Stimulated activated naive CD8-positive, alpha-beta T cell treated with anti-CD3 and anti-CD28 coated beads, Interleukin-15, Interleukin-2, amounts not matched to agents 100 U/mL and 50 U/mL, for 24 hours (primary cell): ENCODE measurements at regions not wholly inside any gene's neighbourhood (a gene's known extent, or its start where the extent isn't known, plus 50 kb on each side); places are given as distances from the start of the nearest gene placed in this dataset.

Source experiments
- ATAC-seq: fragments of 150-1000 bp; cut with Tn5 transposase; one replicate; pipeline ENCODE4 v1.10.0; 2021
- DNase-seq: peaks from one replicate; pipeline ENCODE4 v3.0.0; 2021

DNA sequence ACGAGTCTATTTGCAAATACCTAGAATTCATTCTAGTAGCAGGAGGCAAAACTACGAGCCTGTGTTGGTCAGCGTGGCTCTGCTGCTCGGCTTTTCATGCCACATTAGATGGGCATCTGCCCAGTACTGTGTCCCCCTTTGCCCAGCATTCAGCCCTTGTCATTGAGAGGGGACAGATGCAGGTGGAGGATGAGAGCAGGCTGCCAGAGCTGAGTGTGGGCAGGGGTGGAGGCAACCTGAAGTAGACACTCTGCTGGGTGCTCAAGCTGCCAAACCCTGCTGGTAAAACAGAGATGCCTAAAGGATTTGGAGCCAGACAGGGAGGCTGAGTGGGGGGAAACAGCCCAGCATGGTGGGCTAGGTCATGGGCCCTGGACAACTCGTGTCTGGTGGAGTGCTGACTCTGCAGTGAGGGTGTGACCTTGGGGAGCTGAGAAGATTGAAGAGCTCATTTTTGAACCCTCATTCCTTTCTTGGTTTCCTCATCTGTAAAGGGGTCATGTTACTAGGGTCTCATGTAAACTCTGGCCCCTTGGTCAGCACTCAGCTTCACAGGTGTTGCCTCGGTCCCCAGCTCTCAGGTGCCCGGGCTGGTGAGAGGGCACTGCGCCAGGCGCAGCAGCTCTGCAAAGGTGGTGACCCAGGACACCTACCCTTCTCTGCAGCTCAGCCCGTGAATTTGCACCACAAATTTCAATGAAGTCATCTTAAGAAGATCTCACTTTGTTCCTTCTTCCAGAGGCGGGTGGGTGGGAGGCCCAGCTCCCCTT lies 64.2 kb upstream of the BHLHE23 start:
- no peak for ATAC-seq
- no peak for DNase-seq

- DNase-seq (no peak), ATAC-seq (no peak)
These were observed 63.5 kb upstream of the BHLHE23 start for GRCh38 chr20:63070301-63070625.

GRCh38 chr20:63068711-63069367 lies 62.1 kb upstream of the BHLHE23 start:
- ATAC-seq = no peak
- DNase-seq = no peak

GRCh38 chr20:63067721-63068560 lies 61.2 kb upstream of the BHLHE23 start:
- DNase-seq = no peak
- ATAC-seq = no peak

DNA sequence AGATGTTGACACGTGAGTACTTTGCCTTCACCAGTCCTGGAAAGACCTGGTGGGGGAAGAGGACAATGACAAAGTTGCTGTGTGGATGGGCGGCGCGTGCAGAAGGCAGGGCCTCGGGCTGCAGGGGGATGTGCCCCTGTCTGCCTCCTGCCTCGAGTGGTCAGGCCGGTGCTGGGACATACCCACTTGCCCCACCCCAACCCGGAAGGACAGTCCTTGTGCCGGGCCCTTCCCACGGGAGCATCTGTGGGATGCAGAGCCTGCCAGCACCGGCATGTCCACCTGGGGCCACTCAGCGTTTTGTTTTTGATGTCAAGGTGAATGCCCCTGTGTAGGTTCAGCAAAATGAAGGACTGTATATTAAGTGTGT lies 60.5 kb upstream of the BHLHE23 start:
- no peak for ATAC-seq
- DNase-seq = no peak

DNA sequence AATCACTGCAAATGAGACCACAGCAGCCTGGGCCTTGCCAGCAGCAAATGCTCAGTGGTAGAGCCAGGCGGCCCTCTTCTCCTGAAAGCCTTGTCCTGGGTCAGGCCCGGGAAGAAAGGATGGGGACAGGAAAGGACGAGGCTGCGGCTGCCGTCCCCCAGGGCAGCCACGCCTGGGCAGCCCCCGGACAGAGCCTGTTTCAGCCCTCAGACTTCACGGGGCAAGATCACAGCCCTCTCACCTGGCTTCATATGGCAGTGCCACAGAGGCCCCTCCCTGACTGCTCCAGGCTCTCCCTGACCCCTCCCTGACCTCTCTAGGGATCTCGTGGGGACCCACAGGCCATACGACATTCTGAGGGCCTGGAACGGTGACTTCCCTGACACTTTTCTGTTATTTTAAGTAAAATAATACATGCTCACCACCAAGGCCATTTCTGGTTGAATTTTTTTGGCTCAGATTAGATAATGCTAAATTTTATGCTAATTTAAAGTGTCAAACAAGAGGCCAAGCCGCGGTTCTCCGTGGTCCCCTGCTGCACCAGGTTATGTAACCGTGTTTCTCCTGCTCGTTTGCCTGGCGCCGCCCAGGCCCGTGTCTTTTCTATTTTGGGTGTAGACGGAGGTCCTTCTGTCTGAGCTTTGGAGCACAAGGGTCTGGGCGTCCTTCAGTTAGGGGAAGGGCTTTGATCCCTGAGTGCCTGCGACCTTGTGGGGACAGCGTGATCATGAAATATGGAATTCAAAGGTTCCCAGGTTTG lies 59.9 kb upstream of the BHLHE23 start:
- ATAC-seq (no peak), DNase-seq (no peak)

- ATAC-seq (no peak), DNase-seq (no peak)
These were observed 59.1 kb upstream of the BHLHE23 start for GRCh38 chr20:63065911-63066310.

GRCh38 chr20:63064745-63065711 lies 58.3 kb upstream of the BHLHE23 start:
- DNase-seq (no peak), ATAC-seq (no peak)

GRCh38 chr20:63064310-63064709 lies 57.5 kb upstream of the BHLHE23 start:
- ATAC-seq = no peak
- DNase-seq = no peak

DNA sequence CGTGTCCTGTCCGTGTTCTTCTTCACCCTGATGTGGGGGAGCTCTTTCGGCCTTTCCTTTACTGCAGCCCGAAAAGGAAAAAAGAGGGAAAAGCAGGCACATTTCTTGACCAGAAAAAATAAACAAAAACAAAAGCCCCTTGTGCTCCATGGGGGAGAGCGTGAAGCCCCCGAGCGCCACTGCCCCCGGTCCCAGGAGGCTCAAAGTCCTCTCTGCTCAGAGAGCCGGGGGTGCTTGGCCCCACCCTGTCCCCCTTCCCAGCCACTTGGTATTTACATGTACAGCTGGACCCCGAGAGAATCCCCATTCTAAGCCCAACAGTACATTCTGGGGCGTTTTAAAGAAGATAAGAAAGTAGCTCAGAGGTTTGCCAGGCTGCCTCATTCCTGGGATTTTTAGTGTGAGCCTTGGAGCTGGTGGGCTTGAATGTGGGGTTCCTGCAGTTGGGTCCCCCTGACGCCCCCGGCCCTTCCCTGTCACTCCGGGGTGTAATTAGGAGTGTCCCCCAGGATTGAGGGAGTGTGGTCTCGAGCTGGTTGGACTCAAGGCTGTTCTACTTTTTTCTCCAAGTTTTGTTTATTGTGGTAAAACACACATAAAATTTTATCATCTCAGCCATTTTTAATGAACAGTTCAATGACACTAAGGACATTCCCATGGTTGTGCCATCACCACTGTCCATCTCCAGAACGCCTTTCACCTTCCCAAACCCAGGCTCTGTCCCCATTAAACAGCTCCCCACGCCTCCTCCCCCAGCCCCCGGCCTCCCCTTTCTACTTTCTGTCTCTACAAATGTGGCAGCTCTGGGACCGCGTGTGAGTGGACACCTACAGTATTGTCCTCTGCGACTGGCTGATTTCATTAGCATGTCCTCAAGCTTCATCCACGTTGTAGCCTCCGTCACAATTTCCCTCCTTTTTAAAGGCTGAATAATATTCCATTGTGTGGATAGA lies 55.7 kb upstream of the BHLHE23 start:
- no peak for ATAC-seq
- no peak for DNase-seq

- DNase-seq (no peak), ATAC-seq (no peak)
These were observed 55.0 kb upstream of the BHLHE23 start for GRCh38 chr20:63061771-63062100.

- ATAC-seq (no peak), DNase-seq (no peak)
These were observed 54.4 kb upstream of the BHLHE23 start for GRCh38 chr20:63061051-63061770.

- no peak for DNase-seq
- no peak for ATAC-seq
These were observed 53.6 kb upstream of the BHLHE23 start for GRCh38 chr20:63060057-63060991.

- DNase-seq (no peak), ATAC-seq (no peak)
These were observed 52.9 kb upstream of the BHLHE23 start for GRCh38 chr20:63059684-63060056.

DNA sequence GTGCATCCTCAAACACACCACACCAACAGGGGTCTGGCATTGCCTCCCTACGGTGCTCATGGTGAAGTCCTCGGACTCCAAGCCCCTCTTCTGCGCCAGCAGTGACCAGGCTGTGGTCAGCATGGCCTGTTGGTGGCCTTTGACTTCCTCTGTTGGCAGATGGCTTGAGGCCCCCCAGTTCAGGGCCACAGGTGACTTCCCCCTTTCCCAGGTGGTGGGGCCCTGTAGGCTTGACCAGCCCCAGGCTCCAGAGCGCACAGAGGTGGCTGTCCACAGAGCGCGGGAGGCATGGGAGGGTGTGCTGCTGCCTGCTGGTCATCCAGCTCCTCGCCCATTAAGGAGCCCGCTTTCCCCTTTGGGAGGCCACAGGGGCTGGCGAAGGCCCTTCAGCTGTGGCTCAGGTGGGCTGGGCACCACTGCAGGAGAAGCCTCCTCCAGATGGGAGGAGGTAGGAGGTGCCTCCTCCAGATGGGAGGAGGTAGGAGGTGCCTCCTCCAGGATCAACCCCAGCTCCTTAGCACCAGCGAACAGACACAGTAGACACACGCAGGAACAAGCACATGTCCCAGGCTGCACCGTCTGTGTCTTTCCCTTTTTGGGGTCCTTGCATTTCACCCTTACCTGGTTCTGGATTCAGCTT lies 52.1 kb upstream of the BHLHE23 start:
- ATAC-seq (peak; percentile 19), DNase-seq (no peak)

DNA sequence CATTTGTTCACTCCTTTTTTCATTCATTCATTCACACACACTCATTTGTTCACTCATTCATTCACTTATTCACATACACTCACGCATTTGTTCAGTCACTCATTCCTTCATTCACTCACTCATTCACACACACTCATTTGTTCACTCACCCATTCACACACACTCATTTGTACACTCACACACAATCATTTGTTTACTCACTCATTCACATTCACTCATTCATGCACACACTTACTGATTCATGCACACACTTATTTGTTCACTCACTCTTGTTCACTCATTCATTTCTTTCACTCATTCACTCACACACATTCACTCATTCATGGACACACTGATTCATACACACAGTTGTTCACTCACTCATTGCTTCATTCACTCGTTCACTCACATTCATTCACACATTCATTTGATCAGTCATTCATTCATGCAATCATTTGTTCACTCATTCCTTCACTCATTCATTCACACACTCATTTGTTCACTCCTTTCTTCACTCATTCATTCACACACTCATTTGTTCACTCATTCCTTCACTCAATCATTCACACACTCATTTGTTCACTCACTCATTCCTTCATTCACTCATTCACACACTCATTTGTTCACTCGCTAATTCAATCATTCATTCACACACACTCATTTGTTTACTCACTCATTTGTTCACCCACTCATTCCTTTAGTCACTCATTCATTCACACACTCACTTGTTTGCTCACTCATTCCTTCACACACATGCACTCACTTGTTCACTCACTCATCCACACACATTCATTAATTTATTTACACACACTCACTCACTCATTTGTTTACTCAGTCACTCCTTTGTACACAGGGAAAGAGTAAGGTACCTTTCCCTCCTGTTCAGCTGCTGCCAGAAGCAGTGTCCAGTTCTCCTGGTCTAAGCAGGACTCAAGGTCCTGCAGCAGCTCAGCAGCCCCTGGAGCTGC lies 50.7 kb upstream of the BHLHE23 start:
- no peak for DNase-seq

More for the DNA sequence above, 50.7 kb upstream of the BHLHE23 start:
- no peak for ATAC-seq
